ENCODE measurements at regions not wholly inside any gene's neighbourhood (a gene's known extent, or its start where the extent isn't known, plus 50 kb on each side); places are given as distances from the start of the nearest gene placed in this dataset.

- TF ChIP-seq CTCF (conservative IDR thresholded peaks at IDR 0.05; ENCODE audit: low read depth, low read length), result no peak
- no peaks in the 10 kb centered on the region for H3K36me3 ChIP-seq (ENCODE audit: insufficient read depth)
- H3K4me3 ChIP-seq (IDR thresholded peaks at IDR 0.05; ENCODE audit: insufficient read depth, low read depth, low read length), result no peak overlapping the region
- no peak overlapping the region for H3K9ac ChIP-seq
- no peaks in the 10 kb centered on the region for H3K79me2 ChIP-seq (ENCODE audit: insufficient read depth, low read depth)
- no peak overlapping the region for H3K27ac ChIP-seq
- no peak overlapping the region for H2AFZ ChIP-seq (ENCODE audit: low read depth)
- H3K27me3 ChIP-seq (ENCODE audit: insufficient read depth, low read depth), result no peaks in the 10 kb centered on the region
- H4K20me1 ChIP-seq (ENCODE audit: insufficient read depth), result no peaks in the 10 kb centered on the region
- no peaks in the 10 kb centered on the region for H3K4me1 ChIP-seq (ENCODE audit: low read depth, poor library complexity, severe bottlenecking)
- no peak overlapping the region for H3K4me2 ChIP-seq
Measured at GRCh38 chr3:99524559-99524958, 113.8 kb upstream of the COL8A1 start.

- H4K20me1 ChIP-seq (ENCODE audit: insufficient read depth), result no peaks in the 10 kb centered on the region
- TF ChIP-seq CTCF (conservative IDR thresholded peaks at IDR 0.05; ENCODE audit: low read depth, low read length), result no peak
- H3K79me2 ChIP-seq (ENCODE audit: insufficient read depth, low read depth), result no peaks in the 10 kb centered on the region
- no peak overlapping the region for H2AFZ ChIP-seq (ENCODE audit: low read depth)
- H3K4me3 ChIP-seq (IDR thresholded peaks at IDR 0.05; ENCODE audit: insufficient read depth, low read depth, low read length), result no peak overlapping the region
- H3K27me3 ChIP-seq (ENCODE audit: insufficient read depth, low read depth), result no peaks in the 10 kb centered on the region
- no peak overlapping the region for H3K4me2 ChIP-seq
- no peak overlapping the region for H3K27ac ChIP-seq
- H3K36me3 ChIP-seq (ENCODE audit: insufficient read depth), result no peaks in the 10 kb centered on the region
- H3K4me1 ChIP-seq (ENCODE audit: low read depth, poor library complexity, severe bottlenecking), result no peaks in the 10 kb centered on the region
- H3K9ac ChIP-seq, result no peak overlapping the region
Measured at GRCh38 chr3:99523431-99524127, 114.8 kb upstream of the COL8A1 start.

GRCh38 chr3:99522147-99522546 is 116.2 kb upstream of the COL8A1 start:
- H3K9ac ChIP-seq, result no peak overlapping the region
- H3K36me3 ChIP-seq (ENCODE audit: insufficient read depth), result no peaks in the 10 kb centered on the region
- H3K4me1 ChIP-seq (ENCODE audit: low read depth, poor library complexity, severe bottlenecking), result no peaks in the 10 kb centered on the region
- no peak overlapping the region for H3K27ac ChIP-seq
- no peak for TF ChIP-seq CTCF (conservative IDR thresholded peaks at IDR 0.05; ENCODE audit: low read depth, low read length)
- no peak overlapping the region for H3K4me3 ChIP-seq (IDR thresholded peaks at IDR 0.05; ENCODE audit: insufficient read depth, low read depth, low read length)
- H3K27me3 ChIP-seq (ENCODE audit: insufficient read depth, low read depth), result no peaks in the 10 kb centered on the region
- no peak overlapping the region for H3K4me2 ChIP-seq
- no peaks in the 10 kb centered on the region for H4K20me1 ChIP-seq (ENCODE audit: insufficient read depth)
- H2AFZ ChIP-seq (ENCODE audit: low read depth), result no peak overlapping the region
- H3K79me2 ChIP-seq (ENCODE audit: insufficient read depth, low read depth), result no peaks in the 10 kb centered on the region

GRCh38 chr3:99521551-99521950 is 116.8 kb upstream of the COL8A1 start:
- H3K4me2 ChIP-seq, result no peak overlapping the region
- H3K4me3 ChIP-seq (IDR thresholded peaks at IDR 0.05; ENCODE audit: insufficient read depth, low read depth, low read length), result no peak overlapping the region
- no peaks in the 10 kb centered on the region for H4K20me1 ChIP-seq (ENCODE audit: insufficient read depth)
- no peaks in the 10 kb centered on the region for H3K27me3 ChIP-seq (ENCODE audit: insufficient read depth, low read depth)
- no peak for TF ChIP-seq CTCF (conservative IDR thresholded peaks at IDR 0.05; ENCODE audit: low read depth, low read length)
- H3K36me3 ChIP-seq (ENCODE audit: insufficient read depth), result no peaks in the 10 kb centered on the region
- no peaks in the 10 kb centered on the region for H3K79me2 ChIP-seq (ENCODE audit: insufficient read depth, low read depth)
- H3K9ac ChIP-seq, result no peak overlapping the region
- H2AFZ ChIP-seq (ENCODE audit: low read depth), result no peak overlapping the region
- H3K27ac ChIP-seq, result no peak overlapping the region
- no peaks in the 10 kb centered on the region for H3K4me1 ChIP-seq (ENCODE audit: low read depth, poor library complexity, severe bottlenecking)
